H54 (cell line): ENCODE measurements at regions not wholly inside any gene's neighbourhood (a gene's known extent, or its start where the extent isn't known, plus 50 kb on each side); places are given as distances from the start of the nearest gene placed in this dataset.
A peak's percentile ranks its signal among the peaks of the same experiment; 100 is the strongest.
"Not testable (repeated sequence)": the region's sequence is repeated elsewhere in the genome, so short reads cannot be mapped to it uniquely, and the experiment has no call there.

Experiments
- DNase-seq: peaks from one replicate; pipeline ENCODE4 v3.0.0; 2011; ENCODE audit warnings: low spot score, mixed read lengths; ENCODE audit not compliant: insufficient read length
- FAIRE-seq: peaks from 3 replicates; lab custom pipeline; 2011; peaks lifted over from hg19 to GRCh38; lab: Jason Lieb, UNC
- POLR2A ChIP-seq: IDR thresholded peaks from 2 replicates; pipeline ENCODE4 v1.6.1; 2011; ENCODE audit warnings: low read depth, mild to moderate bottlenecking, low read length

- DNase-seq, result no peak
- TF ChIP-seq POLR2A, result no peak
- no peak for FAIRE-seq
Observed at GRCh38 chr2:204127238-204127637, 190.7 kb downstream of the ICOS start.

- no peak for TF ChIP-seq POLR2A
- no peak for FAIRE-seq
Observed at GRCh38 chr2:204129591-204130294, 193.2 kb downstream of the ICOS start.

GRCh38 chr2:204131621-204132020, 195.1 kb downstream of the ICOS start:
- DNase-seq, result no peak
- TF ChIP-seq POLR2A, result no peak
- no peak for FAIRE-seq

More at GRCh38 chr2:204129591-204130294, 193.2 kb downstream of the ICOS start:
- DNase-seq, result no peak

GRCh38 chr2:204133476-204133875, 196.9 kb downstream of the ICOS start:
- no peak for FAIRE-seq
- no peak for DNase-seq
- no peak for TF ChIP-seq POLR2A

- DNase-seq (no peak), FAIRE-seq (no peak)
- no peak for TF ChIP-seq POLR2A
Observed at GRCh38 chr2:204134421-204134820, 197.9 kb downstream of the ICOS start.

GRCh38 chr2:204135752-204136151, 199.2 kb downstream of the ICOS start:
- DNase-seq (no peak), FAIRE-seq (no peak)
- no peak for TF ChIP-seq POLR2A

GRCh38 chr2:204138206-204138605, 201.6 kb downstream of the ICOS start:
- FAIRE-seq (no peak), DNase-seq (no peak)
- no peak for TF ChIP-seq POLR2A

GRCh38 chr2:204140246-204140645, 203.7 kb downstream of the ICOS start:
- DNase-seq (no peak), FAIRE-seq (no peak)
- no peak for TF ChIP-seq POLR2A

- FAIRE-seq (no peak), DNase-seq (no peak)
- no peak for TF ChIP-seq POLR2A
Observed at GRCh38 chr2:204143216-204144014, 206.9 kb downstream of the ICOS start.

- DNase-seq (no peak), FAIRE-seq (no peak)
- TF ChIP-seq POLR2A, result no peak
Observed at GRCh38 chr2:204144492-204144891, 207.9 kb downstream of the ICOS start.

- FAIRE-seq (peak; percentile 27), DNase-seq (peak; percentile 37)
- no peak for TF ChIP-seq POLR2A
Observed at GRCh38 chr2:204145263-204145751, 208.7 kb downstream of the ICOS start.

- no peak for DNase-seq
- TF ChIP-seq POLR2A, result no peak
- FAIRE-seq, result no peak
Observed at GRCh38 chr2:204145791-204146190, 209.2 kb downstream of the ICOS start.

- DNase-seq, FAIRE-seq: not testable (repeated sequence)
Observed at GRCh38 chr2:204147040-204147439, 210.5 kb downstream of the ICOS start.

GRCh38 chr2:204150721-204151120, 214.2 kb downstream of the ICOS start:
- FAIRE-seq (no peak), DNase-seq (no peak)
- no peak for TF ChIP-seq POLR2A
